ENCODE measurements at regions not wholly inside any gene's neighbourhood (a gene's known extent, or its start where the extent isn't known, plus 50 kb on each side); places are given as distances from the start of the nearest gene placed in this dataset.

DNA sequence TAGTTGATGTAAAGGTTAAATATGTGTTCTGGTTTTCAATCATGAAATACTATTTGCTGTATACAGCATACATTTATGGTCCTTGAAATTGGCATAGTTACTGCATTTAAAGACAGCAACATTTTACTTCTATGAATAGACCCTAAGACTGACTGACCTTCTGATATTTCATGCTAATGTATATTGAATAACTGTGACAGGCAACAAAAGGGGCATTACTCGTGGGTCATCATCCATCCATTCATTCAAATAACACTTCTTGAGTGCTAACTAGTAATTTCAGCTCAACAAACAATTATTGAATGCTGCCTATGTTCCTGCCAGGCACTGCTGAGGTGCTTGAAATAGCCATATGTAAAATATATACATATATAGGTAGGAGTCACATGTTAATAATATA lies 92.8 kb upstream of the ADAMTS3 start:
- Histone ChIP-seq H2BK120ac (ENCODE audit: low read depth, low read length, poor library complexity, severe bottlenecking) (no peak overlapping the region), H3K79me1 (ENCODE audit: insufficient read depth, low read depth, low read length, poor library complexity, severe bottlenecking) (no peaks in the 10 kb centered on the region), H3K4ac (ENCODE audit: low read depth, low read length) (no peak overlapping the region), H3K9me3 (ENCODE audit: control insufficient read depth, low read depth, low read length) (no peaks in the 10 kb centered on the region), H3K14ac (ENCODE audit: insufficient read depth, low read length) (no peak overlapping the region), H2BK20ac (ENCODE audit: low read depth, low read length, poor library complexity, severe bottlenecking) (no peak overlapping the region), H3K9ac (ENCODE audit: extremely low read depth, insufficient read length, low read length) (no peak overlapping the region), H2BK5ac (ENCODE audit: insufficient read length, low read length) (no peak overlapping the region), H3K27ac (ENCODE audit: insufficient read length, low read depth, low read length) (no peak overlapping the region), H4K20me1 (ENCODE audit: control insufficient read depth, insufficient read depth, insufficient read length) (no peaks in the 10 kb centered on the region), H4K8ac (replicated peaks; ENCODE audit: insufficient read length, low read depth, low read length) (no peak overlapping the region), H3K18ac (ENCODE audit: insufficient read length, low read depth, low read length) (no peak overlapping the region), H3K23me2 (ENCODE audit: insufficient read length, low read depth, low read length, poor library complexity, severe bottlenecking) (no peaks in the 10 kb centered on the region), H3T11ph (ENCODE audit: low read length) (no peak overlapping the region), H3K56ac (ENCODE audit: insufficient read length, low read depth, low read length) (no peak overlapping the region), H2AFZ (ENCODE audit: low read length) (no peak overlapping the region), H3K4me1 (ENCODE audit: insufficient read depth, low read length) (peaks cover 13% of the 10 kb centered on the region; the same call in 1 of the 2 replicates), H3K27me3 (ENCODE audit: insufficient read depth, low read length) (no peaks in the 10 kb centered on the region), H2BK15ac (ENCODE audit: low read depth, low read length) (no peak overlapping the region), H4K5ac (ENCODE audit: insufficient read length, low read depth, low read length) (no peak overlapping the region), H3K23ac (ENCODE audit: insufficient read length, low read depth, low read length) (no peak overlapping the region), H3K79me2 (ENCODE audit: insufficient read depth, low read length) (no peaks in the 10 kb centered on the region), H3K4me2 (ENCODE audit: insufficient read depth, insufficient read length, low read length) (no peak overlapping the region), H4K91ac (ENCODE audit: insufficient read length, low read depth, low read length) (no peak overlapping the region), H2BK12ac (ENCODE audit: insufficient read length, low read depth, low read length) (no peak overlapping the region), H2AK5ac (ENCODE audit: insufficient read length, low read length) (no peak overlapping the region)
- DNase-seq, result no peak
- Mint-ChIP-seq H3K36me3 (ENCODE audit: insufficient read depth in 1 of 3, low read depth in 3 of 3) (no peaks in the 10 kb centered on the region; a peak in 1 of 7 replicates), H3K4me1 (peaks cover 36 to 42% of the 10 kb centered on the region in 2 experiments), H3K9me3 (no peaks in the 10 kb centered on the region; a peak in 2 of 5 replicates), H3K4me3 (no peak overlapping the region), H3K27ac (no peak overlapping the region), H3K27me3 (ENCODE audit: low read depth) (no peaks in the 10 kb centered on the region)
- TF ChIP-seq, protein P1, sequence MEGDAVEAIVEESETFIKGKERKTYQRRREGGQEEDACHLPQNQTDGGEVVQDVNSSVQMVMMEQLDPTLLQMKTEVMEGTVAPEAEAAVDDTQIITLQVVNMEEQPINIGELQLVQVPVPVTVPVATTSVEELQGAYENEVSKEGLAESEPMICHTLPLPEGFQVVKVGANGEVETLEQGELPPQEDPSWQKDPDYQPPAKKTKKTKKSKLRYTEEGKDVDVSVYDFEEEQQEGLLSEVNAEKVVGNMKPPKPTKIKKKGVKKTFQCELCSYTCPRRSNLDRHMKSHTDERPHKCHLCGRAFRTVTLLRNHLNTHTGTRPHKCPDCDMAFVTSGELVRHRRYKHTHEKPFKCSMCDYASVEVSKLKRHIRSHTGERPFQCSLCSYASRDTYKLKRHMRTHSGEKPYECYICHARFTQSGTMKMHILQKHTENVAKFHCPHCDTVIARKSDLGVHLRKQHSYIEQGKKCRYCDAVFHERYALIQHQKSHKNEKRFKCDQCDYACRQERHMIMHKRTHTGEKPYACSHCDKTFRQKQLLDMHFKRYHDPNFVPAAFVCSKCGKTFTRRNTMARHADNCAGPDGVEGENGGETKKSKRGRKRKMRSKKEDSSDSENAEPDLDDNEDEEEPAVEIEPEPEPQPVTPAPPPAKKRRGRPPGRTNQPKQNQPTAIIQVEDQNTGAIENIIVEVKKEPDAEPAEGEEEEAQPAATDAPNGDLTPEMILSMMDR (conservative IDR thresholded peaks at IDR 0.05), result no peak
- no CpG with 5 or more reads among the region's 1 CpG for WGBS (ENCODE audit: extremely low coverage, insufficient read length, low lambda C conversion rate)

Data from H9 (cell line).